ENCODE measurements at regions not wholly inside any gene's neighbourhood (a gene's known extent, or its start where the extent isn't known, plus 50 kb on each side); places are given as distances from the start of the nearest gene placed in this dataset.

DNA sequence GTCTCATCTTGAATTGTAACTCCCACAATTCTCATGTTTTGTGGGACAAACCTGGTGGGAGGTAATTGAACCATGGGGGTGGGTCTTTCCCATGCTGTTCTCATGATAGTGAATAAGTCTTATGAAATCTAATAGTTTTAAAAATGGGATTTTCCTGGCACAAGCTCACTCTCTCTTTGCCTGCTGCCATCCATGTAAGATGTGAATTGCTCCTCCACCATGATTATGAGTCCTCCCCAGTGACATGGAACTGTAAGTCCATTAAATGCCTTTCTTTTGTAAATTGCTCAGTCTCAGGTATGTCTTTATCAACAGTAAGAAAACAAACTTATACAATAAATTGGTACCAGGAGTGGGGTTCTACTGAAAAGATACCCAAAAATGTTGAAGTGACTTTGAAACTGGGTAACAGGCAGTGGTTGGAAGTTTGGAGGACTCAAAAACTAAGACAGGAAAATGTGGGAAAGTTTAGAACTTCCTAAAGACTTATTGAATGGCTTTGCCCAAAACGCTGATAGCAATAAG is 601.4 kb downstream of the ZEB2 start:
- no peak for DNase-seq (ENCODE audit: low spot score)

DNA sequence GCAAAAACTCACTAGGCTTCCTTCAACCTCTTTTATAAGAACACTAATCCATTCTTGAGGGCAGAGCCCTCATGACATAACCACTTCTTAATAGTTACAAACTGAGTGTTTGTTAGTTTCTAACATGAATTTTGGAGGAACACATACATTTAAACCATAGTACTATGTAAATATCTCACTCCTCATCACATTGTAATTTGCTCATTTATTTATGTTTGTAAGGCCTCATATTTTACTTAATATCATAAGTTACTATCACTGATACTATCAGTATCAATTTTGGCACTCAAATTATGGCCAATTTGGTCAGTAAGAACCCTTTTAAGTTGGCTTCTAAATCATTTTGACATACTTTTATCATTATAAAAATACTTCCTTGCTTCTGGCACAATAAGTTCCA is 603.1 kb downstream of the ZEB2 start:
- no peak for DNase-seq (ENCODE audit: low spot score)

DNA sequence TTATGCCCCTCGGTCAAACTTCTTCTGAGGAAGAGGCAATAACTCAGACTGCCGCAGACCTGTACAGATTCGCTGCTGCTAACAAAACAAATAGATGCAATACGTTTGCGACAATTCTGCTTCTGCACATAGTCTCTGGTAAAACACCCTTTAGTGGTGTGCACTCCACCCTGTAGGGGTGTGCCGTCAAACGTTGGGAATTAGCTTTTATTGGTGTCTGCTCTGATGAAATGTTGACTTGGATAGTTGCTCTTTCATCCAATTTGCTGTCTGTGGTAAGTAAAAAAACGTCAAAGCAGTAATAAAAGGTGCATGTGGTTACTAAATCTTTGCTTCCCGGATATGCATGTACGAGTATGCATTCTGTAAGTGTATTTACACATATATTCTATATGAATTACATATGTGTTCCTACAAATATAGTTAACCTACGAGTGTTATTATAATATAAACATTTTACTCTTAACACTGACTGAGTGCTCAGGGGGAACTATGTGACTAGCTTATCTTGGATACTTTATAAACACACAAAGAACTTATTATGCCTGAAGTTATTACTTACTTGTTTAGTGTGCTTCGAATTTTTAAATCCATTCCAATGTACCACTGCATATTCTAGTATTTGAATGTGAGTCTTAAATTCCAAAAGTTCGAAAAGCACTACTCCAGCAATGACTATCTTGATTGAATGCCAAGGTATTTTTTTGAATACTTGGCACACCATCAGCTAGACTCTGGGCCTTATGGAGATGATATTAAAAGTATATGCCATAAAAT is 610.2 kb downstream of the ZEB2 start:
- no peak for DNase-seq (ENCODE audit: low spot score)

DNA sequence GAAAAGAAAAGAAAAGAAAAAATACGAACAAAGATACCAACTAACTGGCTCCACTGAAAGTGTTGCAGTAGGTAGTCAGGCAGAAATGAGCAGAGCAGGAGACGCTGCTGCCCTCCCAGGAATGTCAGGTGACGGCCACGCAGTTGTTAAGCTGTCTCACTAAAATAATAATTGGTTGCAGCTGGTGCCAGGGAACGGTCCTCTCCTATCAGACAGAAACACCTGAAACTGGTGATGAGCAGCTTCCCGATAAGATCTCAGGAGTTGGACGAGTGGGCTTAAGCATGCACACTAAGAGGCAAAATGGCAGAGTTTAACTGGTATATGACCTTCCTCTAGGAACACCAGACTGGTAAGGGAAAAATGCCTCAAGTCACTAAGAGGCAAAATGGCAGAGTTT is 611.1 kb downstream of the ZEB2 start:
- no peak for DNase-seq (ENCODE audit: low spot score)

DNA sequence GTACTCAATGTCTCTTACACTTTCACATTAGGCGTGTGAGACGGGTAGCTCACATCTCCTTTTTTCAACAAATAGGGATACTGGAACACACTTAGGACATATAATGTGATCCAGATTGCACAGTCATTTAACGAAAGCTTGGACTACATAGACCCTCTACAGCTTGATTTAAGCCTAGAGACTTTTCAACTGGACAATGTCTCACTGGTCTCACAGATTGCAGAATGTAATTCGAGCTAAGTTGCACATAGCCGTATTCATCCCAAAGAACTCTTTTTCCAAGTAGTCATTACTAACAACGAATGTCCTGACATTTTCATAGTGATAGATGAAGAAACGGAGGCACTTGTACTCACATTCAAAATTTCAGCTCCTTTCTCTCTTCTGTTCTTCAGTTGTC is 612.1 kb downstream of the ZEB2 start:
- no peak for DNase-seq (ENCODE audit: low spot score)

DNA sequence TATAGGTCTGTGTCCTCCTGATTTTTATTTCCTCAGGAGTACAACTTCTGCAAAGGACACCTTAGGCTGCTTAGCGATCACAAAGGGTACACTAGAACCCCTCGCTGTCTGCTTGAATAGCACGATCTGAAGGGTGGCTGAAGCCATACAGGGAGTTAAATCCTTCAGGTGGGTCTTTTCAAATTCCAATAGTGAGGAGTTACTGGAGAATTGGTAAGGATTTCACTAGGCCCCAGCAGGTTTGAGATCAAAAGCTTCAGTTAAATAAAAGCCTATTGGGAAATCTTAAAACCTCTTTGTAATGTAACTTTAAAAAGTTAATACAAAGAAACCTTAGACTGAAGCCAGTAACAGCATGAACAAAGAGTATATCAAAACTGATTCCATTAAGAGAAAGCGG is 613.1 kb downstream of the ZEB2 start:
- DNase-seq (ENCODE audit: low spot score) = no peak

DNA sequence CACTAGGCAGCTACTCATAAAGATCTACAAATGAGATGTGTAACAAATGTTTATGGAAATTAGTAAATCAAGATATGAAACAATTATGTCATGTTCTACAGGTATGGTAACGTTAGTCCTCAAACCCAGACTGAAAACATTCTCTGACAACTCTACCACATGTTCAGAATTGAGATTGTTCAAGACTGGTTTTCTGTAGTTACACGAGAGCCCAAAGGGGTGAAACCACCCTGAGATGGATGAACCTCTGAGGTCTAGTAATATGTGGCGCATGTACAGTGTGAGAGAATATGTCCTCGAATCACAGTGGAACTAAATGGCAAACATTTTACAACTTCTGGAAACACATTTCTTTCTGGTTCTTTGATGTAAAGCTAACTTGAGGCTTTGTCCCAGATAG is 614.3 kb downstream of the ZEB2 start:
- DNase-seq (ENCODE audit: low spot score) = no peak

DNA sequence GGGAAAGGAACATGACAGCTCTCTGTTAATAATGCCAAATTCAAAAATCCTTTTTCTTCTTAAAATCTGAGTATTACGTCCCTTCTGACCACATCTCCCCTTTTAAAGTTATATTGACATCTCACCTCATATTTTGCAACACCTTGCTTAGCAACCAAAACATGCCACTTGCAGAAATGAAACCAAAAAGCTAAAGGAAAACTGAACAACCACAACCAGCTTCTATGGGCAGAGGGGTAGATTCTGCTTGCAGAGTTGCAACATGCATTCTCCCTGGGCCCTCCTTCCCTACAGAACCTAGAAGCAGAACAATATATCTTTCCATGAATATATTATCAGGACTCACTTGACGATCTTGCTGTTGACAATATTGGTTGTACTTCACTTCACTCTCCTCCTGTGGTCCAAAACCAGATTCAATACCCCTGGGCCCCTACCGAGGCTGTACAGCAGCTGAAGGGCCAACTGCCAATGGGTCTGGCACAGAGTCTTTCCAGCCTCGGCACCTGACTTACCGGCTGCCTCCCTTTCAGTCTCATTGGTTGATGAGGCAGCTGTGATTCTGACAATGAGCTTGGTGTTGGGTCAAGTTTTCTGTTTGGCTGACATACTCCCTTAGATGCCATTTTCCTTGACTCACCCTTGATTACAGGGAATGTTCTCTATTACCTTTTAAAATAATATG is 616.6 kb downstream of the ZEB2 start:
- peak; percentile 20 for DNase-seq (ENCODE audit: low spot score)

DNA sequence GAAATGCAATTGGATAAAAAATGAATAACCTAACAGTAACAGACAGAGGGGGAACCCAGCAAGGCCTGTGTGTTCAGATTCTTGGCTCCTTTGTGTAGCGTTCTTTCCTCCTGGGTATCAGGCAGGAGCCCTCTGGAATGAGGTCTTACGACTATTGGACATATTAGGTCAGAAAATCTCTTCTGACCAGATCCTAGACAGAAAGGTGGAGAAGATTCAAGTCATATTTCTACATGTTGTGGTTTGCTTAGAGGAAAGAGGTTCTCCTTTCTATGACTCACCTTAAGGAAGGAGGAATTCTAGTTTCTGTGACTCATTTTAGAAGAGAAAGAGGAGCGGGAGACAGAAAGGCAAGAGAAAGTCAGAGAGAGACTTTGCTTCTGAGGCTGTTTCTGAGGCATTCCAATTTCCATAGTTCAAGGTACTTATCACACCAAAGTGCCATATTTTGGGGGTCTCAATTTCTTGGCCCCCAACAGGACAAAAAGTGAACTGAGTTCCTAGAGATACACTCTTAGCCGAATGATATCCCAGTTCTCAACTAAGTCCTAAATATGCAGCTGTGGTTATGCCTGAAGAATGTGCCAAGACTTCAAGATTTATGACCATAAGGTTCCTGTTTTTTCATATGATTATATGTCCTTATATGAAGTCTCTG is 618.6 kb downstream of the ZEB2 start:
- no peak for DNase-seq (ENCODE audit: low spot score)

DNA sequence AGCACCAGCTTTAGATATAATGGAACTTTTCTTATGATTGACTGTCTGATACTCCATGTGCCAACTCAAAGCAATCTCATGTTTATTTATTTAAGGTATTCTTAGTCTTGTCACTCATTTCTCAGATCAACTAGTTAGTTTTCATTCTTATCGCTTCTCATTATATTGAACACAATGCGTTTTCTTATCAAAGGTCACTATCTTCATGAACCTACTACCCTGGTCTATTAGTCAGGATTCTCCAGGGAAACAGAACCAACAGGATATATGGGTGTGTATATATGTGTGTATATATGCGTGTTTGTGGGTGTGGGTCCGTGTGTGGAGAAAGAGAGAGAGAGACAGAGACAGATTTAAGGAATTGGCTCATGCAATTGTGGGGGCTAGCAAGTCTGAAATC is 619.9 kb downstream of the ZEB2 start:
- DNase-seq (ENCODE audit: low spot score) = no peak

DNA sequence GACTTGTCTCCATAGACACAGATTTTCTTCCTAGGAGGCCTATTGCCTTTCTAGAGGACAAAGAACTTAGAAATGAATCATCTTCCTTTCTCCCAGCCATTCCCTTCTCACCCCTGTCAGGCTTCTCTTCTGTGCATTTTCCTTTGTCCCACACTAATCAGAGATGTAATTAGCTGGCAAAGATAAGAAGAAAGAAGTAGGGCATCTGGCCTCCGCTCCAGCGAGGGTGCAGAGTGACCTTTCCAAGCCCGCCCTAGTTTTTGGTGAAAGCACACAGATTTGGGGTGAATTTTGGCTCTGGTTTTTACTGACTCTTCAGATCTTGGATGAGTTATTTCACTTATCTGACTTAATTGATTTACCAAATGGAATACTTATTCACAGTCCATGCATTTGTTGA is 626.5 kb downstream of the ZEB2 start:
- DNase-seq (ENCODE audit: low spot score) = no peak

DNA sequence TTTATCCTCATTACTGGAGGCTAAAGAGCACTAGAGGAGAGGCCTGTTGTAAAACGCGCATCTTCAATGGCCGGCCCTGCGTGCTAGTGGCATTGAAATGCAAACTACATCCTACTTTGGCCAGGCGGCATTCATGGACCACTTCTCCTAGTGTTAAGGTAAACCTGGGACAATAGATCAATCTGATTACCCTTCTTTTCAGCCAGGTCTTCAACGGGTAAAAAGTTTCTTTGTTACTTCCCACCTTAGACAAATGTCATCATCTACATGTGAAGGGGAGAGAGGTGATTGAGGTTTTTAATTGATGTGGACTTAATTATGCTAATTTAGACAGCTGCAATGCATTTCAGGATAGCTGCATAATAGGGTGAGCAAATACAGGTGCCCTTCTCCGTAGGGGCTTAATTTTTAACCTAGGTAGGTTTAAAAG is 628.0 kb downstream of the ZEB2 start:
- no peak for DNase-seq (ENCODE audit: low spot score)

DNA sequence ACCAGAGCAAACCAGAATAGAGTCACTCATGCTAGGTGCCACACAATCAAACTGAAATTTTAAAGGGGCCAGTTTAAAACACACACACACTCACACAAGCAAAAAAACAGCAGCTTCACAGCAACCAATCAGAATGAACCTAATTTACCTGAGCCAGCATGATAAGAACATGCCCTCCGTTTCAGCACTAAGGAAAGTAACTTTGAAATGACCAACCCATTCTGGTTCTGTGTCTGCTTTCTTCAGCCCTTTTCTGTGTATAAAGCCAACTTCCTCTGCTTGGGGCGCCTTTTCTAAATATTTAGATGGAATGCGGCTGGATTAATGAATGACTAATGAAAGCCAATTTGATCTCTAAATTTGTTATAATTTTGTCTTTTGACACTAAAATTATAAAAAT is 629.1 kb downstream of the ZEB2 start:
- DNase-seq (ENCODE audit: low spot score) = no peak

DNA sequence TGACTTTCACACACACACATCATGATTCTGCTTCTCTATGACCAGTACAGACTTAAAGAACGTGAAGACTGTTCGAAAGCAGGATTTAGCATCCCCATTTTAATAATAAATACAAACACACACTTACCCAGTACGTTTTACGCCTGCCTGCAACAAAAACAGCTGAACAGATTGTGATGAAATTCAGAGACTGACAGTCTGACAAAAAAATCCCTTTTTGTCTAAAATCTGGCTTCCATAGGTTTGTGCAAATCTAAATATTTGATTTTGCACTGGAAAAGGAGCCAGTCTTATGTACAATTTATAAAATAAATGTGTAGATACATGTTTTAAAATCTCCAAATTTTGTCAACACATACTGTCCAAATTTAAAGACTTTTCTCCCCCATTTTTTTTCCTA is 630.7 kb downstream of the ZEB2 start:
- DNase-seq (ENCODE audit: low spot score) = no peak

DNA sequence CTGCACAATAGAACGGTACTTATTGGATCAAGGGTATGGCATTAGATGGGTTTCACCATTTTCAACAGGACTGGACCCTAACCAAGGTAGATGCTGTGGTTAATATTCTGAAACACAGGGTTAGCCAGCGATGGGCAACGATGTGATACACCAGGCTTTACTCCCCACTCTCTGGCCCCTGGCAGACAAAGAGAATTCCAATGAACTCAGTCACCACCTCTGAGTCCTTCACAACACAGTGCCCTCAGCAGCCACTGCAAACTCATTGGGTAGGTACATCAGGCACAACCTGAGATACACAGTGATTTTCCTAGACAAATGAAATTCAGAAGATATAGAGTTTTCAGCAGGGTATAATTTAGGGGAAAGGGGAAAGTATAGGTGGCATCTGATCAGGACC is 634.5 kb downstream of the ZEB2 start:
- no peak for DNase-seq (ENCODE audit: low spot score)

DNA sequence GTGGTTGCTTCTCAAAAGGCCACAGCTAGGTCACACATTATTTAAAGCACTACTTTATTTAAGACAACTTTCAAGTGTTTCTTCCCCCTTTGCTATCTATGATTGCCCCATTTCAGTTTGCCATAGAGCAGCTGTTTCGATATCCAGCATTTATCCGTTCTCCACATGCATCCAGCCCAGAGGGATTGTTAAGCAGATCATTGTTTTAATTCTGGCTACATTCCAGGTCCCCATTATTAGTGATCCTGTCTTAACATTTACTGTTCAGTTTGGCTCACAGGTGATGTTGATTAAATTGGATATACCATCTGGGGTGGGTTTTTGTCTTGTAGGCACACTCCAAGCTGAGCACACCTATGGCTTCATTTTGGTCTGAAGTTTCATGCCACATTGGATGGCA is 638.7 kb downstream of the ZEB2 start:
- no peak for DNase-seq (ENCODE audit: low spot score)

DNA sequence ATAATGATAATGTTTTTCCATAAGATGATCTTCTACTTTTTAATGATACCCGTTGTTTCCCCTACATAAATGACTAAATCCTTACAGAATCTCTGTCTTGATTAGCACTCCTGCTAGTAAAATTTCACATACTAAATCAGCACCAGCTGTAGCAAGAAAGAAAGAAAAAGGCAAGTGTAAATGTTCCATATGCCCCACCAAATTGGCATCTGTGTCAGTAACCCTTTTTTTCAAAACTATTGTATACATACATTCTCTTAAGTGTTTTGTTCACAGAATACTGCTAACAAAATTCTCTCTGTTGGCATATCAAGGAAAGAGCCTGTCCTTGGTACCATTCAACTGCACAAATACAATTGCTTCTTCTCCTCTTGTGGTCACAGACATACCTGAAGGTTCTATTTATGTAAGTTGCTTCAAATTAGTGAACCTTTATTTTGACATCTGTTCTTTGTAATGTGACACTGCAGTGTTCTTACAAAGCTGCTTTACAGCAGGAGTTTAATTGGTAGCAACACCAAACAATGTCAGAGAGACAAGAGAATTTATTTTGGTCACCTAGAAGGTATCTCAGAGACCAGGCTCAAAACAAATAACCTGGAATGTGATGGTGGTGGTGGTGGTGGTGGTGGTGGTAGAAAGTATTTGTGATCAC is 641.9 kb downstream of the ZEB2 start:
- DNase-seq (ENCODE audit: low spot score) = no peak

DNA sequence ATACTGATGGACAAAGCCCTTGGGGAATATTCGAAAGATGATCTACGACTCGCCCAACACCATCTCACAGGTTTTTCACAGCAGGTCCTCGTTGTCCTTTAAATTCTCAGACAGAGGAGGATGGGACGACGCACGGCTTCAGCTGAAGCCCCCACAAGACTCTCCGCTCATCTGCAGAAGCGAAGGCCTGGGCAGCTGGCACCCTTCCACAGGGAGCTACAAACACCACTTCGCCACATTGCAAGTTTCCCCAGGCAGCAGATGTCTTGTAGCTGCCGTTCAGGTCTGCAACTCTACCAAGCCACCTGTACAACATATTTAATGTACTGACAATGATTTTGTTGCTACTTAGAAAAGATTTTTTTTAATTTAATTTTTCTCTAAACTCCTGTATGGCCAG is 642.9 kb downstream of the ZEB2 start:
- no peak for DNase-seq (ENCODE audit: low spot score)

DNA sequence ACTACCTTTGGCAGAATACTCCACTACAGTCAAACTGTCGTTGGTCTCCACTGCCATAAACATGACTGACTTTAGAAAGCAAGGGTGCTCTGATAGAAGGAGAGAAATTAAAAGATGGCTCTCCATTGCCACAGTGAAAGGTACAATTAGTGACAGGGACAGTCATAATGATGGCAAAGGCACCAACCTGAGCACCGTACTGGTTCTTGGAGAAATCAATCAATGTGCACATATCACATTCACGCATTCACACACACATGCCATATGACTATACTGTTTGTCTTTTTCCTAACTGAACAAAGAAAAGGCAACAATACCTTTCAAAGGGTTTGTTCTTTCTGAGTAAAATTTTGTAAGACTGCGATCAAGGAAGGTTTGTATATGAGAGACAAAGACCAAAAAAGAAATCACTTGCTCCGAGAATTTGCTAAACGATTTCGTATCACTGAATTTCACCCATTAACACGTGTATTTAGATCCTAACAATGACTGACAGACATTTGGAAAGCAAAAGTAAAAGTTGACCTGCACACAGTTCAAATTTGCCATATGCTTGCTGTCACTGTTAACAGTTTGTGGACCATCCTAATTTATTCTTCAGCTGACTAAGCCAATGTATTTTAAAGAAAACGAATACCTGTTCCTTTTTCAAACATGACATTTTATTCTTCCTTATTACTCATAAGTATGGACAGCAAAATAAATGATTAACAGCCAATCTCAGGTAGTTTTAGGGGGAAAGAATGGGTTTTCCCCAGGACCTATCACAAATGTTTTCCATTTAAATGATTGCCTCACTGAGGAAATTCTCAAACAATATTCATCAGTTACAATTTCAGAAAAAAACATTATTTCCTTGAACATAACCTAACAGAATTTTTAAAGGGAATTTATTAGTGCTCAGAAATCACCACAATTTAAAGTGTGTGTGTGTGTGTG is 644.4 kb downstream of the ZEB2 start:
- DNase-seq (ENCODE audit: low spot score) = no peak

DNA sequence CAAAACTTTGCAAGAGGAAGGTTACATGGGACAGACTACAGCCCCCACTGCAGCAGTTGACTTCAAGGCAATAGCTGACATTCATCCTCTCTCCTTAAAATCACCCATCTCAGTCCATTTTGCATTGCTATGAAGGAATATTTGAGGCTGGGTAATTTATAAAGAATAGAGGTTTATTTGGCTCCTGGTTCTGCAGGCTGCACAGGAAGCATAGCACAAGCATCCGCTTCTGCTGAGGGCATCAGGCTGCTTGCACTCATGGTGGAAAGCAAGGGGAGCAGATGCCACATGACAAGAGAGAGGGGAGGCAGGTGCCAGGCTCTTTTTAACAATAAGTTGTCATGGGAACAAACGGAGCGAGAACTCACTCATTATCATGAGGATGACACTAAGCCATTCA is 646.0 kb downstream of the ZEB2 start:
- DNase-seq (ENCODE audit: low spot score) = no peak

DNA sequence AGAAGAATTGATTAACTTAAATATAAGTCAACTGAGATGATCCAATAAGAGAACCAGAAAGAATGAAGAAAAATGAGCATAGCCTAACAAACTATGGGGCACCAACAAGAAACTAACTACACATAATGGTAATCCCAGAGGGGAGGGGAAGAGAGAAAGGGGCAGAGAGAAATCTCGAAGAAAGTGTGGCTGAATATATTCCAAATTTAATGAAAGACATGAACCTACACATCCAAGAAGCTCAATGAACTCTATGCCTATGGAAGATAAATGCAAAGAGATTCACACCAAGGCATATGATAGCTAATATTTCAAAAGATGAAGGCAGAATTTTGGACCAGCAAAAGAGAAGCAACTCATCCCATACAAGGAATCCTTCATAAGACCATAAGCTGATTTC is 649.2 kb downstream of the ZEB2 start:
- DNase-seq (ENCODE audit: low spot score) = no peak
